SW 1271 (cell line): ENCODE measurements at regions not wholly inside any gene's neighbourhood (a gene's known extent, or its start where the extent isn't known, plus 50 kb on each side); places are given as distances from the start of the nearest gene placed in this dataset.
"Not testable (repeated sequence)": the region's sequence is repeated elsewhere in the genome, so short reads cannot be mapped to it uniquely, and the experiment has no call there.

Experiments used
- DNase-seq, 2 experiments: peaks; one replicate each; lab custom pipeline; 2025; lab: John Stamatoyannopoulos, UW

DNA sequence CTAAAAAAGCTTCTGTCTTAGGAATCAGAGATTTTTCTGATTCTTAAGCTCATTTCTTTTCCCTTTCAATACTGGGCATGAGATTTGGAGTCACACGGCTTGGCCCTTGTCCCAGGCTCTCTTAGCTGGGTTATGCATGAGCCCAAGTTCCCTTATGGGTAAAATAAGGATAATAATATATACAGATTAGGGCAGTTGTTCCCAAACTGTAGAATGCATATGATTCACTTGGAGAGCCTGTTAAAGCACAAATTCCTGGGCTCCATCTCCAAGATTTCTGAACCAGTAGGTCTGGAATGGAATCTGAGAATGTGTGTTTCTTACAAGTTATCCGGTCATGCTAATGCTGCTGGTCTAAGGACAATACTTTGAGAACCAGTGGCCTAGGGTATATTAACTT, 154.0 kb downstream of the REEP3 start:
- no peak for DNase-seq

DNA sequence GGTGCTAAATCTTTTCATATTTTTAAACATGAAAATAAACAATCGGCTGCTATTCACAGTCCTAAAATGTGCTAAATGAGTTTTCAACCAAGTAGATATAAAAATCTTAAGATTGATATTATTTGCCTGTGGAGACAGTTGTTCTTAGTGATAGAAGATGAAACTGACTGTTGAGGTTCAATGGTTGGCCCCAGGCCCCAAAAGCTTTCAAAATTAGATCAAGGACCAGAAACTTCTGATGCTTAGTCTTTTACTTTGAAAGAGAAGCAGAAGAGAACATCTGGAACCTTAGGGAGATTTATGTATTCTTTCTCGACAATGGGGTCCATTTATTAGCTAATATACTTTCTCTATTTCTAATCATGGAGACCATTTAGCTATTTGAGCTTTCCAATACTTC, 155.8 kb downstream of the REEP3 start:
- DNase-seq: no peak

DNA sequence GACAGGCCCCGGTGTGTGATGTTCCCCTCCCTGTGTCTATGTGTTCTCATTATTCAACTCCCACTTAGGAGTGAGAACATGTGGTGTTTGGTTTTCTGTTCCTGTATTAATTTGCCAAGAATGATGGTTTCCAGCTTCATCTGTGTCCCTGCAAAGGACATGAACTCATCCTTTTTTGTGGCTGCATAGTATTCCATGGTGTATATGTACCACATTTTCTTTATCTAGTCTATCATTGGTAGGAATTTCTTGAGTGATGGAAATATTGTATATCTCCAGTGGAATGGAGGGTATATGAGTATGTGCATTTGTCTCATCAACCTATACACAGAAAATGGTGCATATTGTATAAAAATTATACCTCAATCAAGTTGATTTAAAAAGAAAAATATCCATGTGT, 159.3 kb downstream of the REEP3 start:
- not testable (repeated sequence) for DNase-seq

DNA sequence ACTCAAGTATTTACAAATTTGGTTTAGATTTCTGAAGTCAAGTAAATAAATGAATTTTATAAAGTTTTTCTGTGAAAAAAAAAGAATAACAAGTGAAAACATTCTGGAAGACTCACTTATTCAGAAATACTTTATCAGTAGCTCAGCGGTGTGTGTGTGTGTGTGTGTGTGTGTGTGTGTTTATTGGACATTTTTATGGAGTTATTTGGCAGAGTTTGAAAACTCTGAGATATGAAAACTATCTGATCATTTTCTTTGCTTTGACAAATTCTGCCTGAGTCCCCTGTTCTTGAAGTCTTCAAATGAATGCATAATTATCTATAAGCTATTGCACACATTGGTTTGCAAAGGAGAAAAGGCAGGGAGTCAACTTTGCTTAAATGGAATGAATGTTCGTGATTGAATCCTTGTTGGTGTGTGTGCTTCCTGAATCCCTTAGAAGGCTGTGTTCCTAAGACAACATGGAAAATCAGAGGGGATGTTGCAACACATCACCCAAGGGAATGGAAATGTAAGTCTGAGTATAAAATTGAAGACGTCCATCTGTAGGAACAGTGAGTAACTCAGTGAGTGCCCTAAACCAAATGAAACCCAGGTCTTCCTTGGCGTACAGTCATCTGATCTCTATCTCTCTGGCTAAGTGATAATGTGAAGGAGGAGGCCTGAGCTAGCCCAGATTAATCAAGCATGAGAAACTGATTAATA, 160.9 kb downstream of the REEP3 start:
- DNase-seq: no peak

DNA sequence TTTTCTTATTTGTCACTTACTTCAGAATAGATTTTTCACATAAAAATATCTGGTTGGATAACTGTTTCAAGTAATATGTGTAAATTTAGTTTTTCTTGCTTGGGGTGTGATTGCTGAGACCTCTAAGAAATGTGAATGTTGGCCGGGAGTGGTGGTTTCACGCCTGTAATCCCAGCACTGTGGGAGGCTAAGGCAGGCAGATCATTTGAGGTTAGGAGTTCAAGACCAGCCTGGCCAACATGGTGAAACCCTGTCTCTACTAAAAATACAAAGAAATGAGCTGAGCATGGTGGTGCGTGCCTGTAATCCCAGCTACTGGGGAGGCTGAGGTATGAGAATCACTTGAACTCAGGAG, 161.5 kb downstream of the REEP3 start:
- not testable (repeated sequence) for DNase-seq

DNA sequence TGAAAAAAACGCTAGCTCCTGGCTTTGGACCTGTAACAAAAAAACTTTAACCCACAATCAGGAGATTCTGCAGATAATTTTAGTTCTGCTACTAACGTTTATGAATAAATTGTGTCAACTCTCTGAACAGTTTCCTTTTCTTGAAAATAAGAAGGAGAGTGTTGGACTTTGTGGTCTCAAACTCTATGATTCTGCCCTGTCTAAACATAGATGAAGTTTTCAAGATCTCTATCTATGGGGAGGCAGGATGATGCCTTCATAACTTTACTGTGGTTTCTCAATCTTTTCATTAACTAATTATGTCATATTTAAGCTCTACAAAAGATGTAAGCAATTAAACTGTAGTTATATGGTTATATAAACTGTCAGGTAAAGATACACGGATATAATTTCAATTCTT, 162.0 kb downstream of the REEP3 start:
- no peak for DNase-seq

DNA sequence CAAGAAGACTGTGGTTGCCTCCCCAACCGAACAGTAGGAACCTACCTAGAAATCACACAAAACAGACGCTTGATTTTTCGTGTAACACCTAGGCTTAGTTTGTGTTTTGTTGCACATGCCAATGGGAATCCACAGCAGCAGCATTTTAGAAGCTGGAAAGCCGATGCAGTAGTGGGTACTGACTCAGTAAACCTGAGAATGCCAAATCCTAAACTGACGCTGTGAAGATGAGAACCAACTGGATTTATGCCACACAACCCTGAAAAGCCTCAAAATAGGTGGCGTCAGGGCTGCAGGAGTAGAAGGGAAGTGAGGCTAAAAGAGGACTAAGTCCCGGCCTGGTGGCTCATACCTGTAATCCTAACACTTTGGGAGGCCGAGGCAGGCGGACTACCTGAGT, 162.5 kb downstream of the REEP3 start:
- no peak for DNase-seq

DNA sequence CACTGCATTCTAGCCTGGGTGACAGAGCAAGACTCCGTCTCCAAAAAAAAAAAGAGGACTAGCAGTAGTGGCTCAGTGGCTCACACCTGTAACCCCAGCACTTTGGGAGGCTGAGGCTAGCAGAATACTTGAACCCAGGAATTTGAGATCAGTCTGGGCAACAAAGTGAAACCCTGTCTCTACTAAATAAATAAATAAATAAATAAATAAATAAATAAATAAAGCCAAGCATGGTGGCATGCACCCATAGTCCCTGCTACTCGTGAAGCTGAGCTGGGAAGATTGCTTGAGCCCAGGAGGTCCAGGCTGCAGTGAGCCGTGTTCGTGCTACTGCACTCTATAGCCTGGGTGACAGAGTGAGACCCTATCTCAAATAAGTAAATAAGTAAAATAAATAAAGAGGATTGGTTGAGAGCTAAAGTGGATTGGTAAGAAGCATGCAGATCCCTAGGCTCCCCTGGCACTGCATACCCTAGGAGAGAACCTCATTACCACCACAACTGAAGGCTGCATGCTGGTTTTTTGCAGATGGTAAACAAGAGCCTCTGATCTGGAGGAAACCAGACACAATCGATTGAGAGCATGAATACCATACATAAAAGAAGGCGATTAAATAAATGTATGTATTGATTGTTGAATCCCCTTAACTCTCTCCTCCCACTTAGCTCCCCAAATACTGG, 163.2 kb downstream of the REEP3 start:
- DNase-seq: no peak

DNA sequence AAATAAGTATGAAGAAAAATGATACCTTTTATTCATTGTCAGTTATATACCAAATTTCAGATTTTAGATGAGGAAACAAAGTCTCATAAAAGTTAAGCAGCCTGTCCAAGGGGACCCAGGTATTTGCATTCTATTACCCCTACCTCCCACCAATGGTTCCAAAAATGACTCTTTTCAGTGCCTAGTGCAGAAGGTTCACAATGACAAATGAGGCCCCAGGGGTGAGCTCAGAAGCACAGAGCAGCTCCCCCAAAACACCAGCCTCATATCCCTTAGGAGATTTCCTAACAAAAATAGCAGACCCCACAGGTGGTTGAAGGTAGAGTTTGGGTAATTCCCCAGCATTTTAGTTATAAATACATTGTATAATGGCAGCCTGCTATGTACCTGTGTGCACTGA, 168.6 kb downstream of the REEP3 start:
- no peak for DNase-seq

DNA sequence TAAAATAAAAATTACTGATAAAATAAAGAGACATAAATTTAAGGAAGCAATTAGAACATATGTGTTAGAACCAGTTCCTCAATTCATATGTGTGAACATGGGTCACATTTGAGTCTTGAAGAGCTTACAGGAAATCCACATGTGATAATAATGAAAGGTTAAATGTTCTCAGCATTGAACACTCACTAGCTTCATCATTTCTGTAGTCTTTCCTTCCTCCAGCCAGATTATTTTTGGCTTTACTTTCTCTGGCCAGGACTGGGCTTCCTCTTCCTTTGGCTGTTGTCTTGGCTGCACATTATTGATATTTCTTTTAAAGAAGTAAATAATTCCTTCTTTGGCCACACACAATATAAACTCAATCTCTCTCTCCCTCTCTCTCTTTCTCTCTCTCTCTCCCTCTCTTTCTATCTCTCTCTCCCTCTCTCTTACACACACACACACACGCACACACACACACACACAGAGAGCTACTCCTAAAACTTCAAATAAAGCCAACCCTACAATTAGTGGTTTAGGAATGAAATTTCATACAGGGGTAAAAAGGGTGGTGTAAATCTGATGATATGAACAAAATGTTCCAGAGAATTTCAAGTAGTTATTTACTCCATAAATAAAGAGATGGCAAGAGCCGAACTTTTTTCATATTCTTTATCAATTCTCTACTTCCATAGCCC, 171.2 kb downstream of the REEP3 start:
- no peak for DNase-seq

DNA sequence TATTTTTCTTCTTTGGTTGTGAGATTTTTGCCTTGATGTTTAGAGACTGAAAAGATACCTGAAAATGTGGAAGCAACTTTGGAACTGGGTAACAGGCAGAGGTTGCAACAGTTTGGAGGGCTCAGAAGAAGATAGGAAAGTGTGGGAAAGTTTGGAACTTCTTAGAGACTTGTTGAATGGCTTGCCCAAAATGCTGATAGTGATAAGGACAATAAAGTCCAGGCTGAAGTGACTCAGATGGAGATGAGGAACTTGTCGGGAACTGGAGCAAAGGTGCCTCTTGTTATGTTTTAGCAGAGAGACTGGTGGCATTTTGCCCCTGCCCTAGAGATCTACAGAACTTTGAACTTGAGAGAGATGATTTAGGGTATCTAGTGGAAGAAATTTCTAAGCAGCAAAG, 171.8 kb downstream of the REEP3 start:
- DNase-seq: not testable (repeated sequence)

DNA sequence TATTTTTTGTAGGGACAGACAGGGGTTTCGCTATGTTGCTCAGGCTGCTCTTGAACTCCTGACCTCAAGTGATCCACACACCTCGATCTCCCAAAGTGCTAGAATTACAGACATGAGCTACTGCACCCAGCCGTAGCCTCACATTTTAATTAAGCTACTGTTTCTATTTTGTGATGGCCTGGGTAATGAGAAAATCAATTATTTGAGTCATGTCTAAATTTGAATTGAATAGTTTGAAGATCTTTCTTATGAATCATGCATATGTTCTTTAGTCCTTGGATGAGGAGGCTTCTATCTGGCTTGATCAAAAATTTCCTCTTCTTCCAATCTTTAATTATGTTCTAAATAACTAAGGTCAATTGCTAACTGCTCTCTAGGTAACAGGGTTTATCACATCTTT, 175.0 kb downstream of the REEP3 start:
- DNase-seq: no peak

DNA sequence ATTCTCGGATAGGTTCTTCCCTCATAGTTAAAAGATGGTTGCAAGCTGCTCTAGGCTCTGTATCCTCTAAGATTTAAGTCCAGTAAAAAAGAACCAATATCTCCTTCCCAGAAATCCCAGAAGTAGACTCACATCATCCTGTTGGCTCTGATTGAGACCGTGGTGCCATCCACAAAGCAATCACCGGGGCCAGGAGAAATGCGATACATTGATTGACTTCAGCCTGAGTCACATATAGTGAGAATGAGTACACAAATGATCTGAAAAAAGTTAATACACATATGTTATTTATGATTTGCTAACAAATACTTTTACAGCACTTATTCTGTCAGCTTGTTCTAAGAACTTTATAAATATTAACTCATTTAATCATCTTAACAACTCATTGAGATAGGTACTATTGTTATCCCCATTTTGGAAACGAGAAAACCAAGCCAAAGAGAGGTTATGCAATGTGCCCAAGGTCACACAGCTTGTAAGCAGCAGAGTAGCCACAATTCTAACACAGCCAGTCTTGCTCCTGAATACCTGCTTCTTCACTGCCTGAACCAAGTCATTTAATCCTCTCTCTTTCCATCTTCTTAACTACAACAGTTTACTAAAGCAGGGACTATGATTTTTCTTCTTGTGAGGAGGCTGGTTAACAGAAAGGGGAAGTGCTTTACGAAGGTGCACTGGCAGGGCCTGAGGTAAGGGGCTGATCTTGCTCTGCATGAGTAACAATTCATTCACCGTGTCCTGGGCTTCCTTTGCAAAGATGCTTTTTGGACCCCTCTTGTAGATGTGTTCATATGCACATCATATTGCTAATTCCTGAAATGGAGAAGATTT, 177.0 kb downstream of the REEP3 start:
- DNase-seq: no peak

DNA sequence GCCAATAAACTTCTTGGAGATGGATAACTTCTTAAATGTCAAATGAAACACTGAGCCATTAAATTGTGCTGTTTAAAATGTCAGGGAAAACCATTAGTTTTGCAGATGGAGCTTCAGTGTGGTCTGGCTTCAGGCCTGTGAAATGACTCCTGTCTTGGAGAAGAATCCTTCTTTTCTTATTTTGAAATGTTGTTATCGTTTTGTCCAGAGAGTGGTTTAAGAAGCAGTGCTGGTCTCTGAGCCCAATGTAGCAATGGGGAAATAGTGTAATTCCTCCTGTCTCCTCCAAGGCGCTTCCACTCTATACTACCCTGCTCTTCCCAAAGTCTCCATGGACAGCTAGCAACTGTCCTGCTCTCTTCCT, 177.6 kb downstream of the REEP3 start:
- DNase-seq: no peak

DNA sequence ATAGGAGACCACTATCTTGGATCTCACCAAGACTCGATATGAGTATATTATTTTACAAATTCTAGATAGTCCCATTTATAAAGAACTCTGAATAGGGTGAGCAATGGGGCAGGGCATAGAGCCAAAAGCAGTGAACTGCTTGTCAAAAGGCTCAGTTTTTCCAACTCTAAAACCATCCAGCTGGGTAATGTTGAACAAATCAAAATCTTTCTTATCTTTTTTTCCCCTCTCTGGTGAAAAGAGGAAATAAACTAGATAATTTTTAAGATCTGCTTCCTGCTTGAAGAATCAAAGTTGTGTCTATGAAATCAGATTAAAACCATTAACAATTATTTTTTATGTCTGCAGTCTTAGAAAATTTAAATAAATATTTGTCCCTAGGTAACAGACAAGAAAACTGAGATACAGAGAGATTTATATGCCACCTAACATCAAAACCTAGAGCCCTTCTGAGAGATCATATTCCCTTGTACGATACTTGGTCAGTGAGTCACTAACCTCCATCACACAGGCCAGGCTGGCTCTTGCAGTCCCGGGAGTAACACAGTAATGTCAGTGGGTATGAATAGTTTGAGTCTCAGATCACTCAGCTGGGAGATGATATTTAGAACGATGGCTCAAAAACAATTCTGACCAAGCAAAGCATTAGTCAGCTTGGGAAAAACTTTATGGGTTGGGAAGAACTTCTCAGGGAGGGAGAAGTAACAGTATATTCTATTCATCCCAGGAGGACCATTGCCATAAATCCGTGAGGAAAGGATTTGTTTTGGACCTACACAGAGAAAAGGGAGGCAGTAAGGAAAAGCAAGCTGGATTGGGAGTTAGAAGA, 178.8 kb downstream of the REEP3 start:
- peak; percentile 21 to 84 for DNase-seq

DNA sequence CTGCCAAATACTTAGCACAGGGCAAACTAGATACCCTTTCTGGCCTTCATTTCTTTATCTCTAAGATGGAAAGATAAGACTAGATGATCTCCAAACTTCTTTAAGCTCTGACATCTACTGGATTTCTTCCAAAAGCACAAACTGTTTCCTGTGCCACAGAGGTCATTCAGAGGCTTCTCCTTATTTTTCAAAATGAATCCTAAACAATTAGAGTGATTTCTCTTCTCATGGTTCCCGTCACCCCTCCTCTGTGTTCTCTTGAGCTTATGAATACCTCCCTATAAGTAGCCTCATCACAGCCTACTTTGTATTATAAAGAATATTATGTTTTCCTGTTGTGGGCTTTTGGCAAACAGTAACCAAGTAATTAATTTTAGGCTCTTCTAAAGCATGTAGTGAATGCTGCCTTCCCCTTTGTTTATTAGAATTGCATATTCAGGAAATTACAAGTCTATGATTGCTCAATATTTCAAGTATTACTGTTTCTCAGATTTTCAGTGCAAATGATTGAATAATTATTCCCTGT, 179.5 kb downstream of the REEP3 start:
- peak in 1 of 2 experiments; percentile 61 for DNase-seq

DNA sequence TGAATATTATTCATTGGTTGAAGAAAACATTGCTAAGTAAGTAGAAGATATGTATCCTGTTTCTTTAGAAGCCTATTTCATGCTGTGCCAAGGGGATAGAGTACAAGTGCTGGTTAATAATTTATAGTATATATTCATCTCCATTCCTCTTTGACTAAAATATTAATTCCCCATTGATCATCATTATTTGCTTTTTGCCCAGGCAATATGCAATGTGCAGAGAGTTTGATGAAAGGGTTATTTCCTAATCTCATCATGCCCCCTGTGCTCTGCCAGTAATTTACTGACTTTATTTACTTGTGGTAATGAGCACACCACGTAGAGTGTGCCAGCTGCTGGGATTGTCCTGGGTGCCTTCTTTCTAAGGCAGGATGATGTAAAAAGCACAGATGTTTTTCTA, 180.9 kb downstream of the REEP3 start:
- DNase-seq: no peak

DNA sequence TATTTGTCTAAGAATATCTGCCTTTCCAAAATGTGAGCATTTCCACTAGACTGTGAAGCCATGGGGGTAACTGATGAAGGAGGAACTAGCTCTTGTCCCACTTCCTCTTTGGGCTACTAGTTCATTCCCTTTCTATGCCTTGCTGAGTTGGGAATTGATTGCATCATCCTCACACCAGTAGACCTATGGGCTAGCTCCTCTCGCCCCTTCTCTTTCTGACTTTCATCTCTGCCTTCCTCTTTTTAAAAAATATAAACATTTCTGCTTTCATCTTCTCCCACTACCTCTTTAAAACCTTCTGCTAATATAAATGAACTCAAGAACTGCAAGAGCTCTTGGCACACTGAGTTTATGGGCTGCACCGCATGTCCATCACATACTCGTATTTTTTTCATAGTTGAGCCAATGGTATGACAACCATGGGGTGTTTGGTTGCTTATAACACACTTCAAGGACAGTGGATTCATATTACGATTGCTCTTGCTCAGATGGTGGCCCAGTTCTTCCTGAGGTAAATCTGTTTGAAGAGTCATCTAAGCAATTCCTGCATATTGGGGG, 182.0 kb downstream of the REEP3 start:
- no peak for DNase-seq

DNA sequence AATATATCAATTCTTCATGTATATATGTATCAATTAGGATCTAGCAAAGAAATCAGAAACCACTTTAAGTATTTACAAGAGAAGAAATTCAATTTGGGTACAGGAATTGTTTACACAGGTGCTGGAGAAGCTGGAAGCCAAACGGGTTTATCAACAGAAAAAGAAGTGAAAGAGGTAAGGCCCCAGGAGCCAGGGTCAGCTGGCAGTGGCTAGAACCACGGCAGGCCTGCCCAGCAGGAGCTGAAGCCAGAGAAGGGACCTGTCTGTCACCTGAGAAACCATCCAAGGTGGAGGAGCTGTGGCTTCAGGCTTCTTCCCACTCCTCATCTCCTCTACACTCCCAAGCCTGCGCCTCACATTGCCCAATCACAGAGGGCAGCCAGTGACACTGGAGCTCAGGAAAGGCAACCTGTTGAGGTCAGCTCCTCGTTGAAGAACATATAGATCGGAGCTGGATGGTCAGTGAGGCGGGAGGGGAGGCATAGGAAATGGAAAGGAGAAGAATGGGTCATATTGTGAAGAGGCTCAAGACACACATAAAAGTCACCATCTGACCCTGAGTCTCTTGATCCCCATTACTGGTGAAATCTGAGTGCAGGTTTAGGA, 182.6 kb downstream of the REEP3 start:
- no peak for DNase-seq

DNA sequence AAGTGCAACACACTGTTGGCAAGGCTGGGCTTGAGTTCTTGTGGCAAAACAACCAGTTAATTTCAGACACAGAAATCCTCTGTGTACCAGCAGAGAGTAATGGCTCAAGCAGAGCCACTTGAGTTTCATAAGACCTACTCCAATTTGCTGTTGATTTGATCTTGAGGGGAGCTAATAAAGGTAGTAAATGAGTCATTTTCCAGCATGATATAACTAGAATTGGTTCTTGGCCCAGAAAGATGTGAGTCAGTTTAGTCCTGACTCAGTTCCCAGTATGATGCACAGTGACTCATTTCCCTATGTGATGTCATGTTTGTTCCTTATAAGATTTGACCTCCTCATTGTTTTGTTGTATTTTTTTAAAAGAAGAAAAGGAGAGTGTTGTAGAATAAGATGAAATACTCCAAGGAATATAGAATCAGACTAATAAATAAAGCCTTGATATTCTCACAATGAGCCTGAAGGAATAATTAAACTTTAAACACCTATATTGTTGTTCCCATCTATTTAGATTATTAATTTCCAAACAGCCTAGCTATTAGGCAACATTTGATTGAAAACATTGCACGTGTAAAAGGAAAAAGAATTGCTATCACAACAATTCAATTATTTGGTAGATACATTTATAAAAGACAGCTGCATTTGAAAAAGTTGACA, 186.2 kb downstream of the REEP3 start:
- DNase-seq: peak; percentile 76 to 96
